ENCODE measurements at regions not wholly inside any gene's neighbourhood (a gene's known extent, or its start where the extent isn't known, plus 50 kb on each side); places are given as distances from the start of the nearest gene placed in this dataset.

- H2BK5ac ChIP-seq (ENCODE audit: low read depth, low read length, poor library complexity): no peak overlapping the region
Observed at GRCh38 chr14:65153101-65153500, 50.8 kb upstream of the MAX start.

GRCh38 chr14:65156568-65157366, 54.5 kb upstream of the MAX start:
- DNase-seq: peak in 1 of 2 donors; percentile 31
- H4K8ac ChIP-seq (ENCODE audit: low read depth, low read length): no peak overlapping the region
- H3K79me1 ChIP-seq (ENCODE audit: low read length): no peaks in the 10 kb centered on the region
- no peak overlapping the region for H3K9ac ChIP-seq (ENCODE audit: low read length)
- no peak overlapping the region for H2BK120ac ChIP-seq (ENCODE audit: insufficient read depth, low read length, poor library complexity)
- no peak overlapping the region for H4K12ac ChIP-seq (ENCODE audit: low read depth, low read length)
- no peak overlapping the region for H4K91ac ChIP-seq (ENCODE audit: low read depth, low read length)
- no peak overlapping the region for H3K4me3 ChIP-seq (ENCODE audit: low read depth, low read length)
- no peaks in the 10 kb centered on the region for H3K79me2 ChIP-seq (ENCODE audit: control insufficient read depth, insufficient read depth, low read length, poor library complexity)
- H3K27ac ChIP-seq (ENCODE audit: low read depth, low read length): no peak overlapping the region
- H3K23ac ChIP-seq (ENCODE audit: low read length): no peak overlapping the region
- no CpG with 5 or more reads among the region's 15 CpGs for WGBS (ENCODE audit: extremely low coverage, insufficient coverage, insufficient read length)
- H2AK5ac ChIP-seq (ENCODE audit: low read length): no peak overlapping the region
- H3K4me2 ChIP-seq (ENCODE audit: low read length): no peak overlapping the region
- no peak overlapping the region for H3K4ac ChIP-seq (ENCODE audit: low read depth, low read length)
- H3K4me1 ChIP-seq (ENCODE audit: control insufficient read depth in 1 of 2, insufficient read depth in 2 of 2, low read length in 2 of 2): peaks cover 0 to 5% of the 10 kb centered on the region in 2 experiments
- H2AFZ ChIP-seq (ENCODE audit: insufficient read depth, low read length, poor library complexity): no peak overlapping the region
- no peaks in the 10 kb centered on the region for H3K27me3 ChIP-seq (ENCODE audit: insufficient read depth, low read length)
- H3K9me3 ChIP-seq (ENCODE audit: insufficient read depth, low read depth, low read length): no peaks in the 10 kb centered on the region
- H3K18ac ChIP-seq (ENCODE audit: low read length): no peak overlapping the region
- no peak overlapping the region for H3K14ac ChIP-seq (ENCODE audit: low read length)
- no peak overlapping the region for H2BK5ac ChIP-seq (ENCODE audit: low read depth, low read length, poor library complexity)
- no peaks in the 10 kb centered on the region for H3K36me3 ChIP-seq (ENCODE audit: control insufficient read depth in 1 of 2, insufficient read depth in 2 of 2, low read length in 2 of 2)
- no peak overlapping the region for H2BK12ac ChIP-seq (ENCODE audit: low read length)

More at GRCh38 chr14:65153101-65153500, 50.8 kb upstream of the MAX start:
- no peak overlapping the region for H2BK120ac ChIP-seq (ENCODE audit: insufficient read depth, low read length, poor library complexity)
- H4K12ac ChIP-seq (ENCODE audit: low read depth, low read length): no peak overlapping the region
- no peaks in the 10 kb centered on the region for H3K79me2 ChIP-seq (ENCODE audit: control insufficient read depth, insufficient read depth, low read length, poor library complexity)
- H3K79me1 ChIP-seq (ENCODE audit: low read length): no peaks in the 10 kb centered on the region
- no peak overlapping the region for H3K18ac ChIP-seq (ENCODE audit: low read length)
- H3K27ac ChIP-seq (ENCODE audit: low read depth, low read length): no peak overlapping the region
- no peak overlapping the region for H3K4me2 ChIP-seq (ENCODE audit: low read length)
- no peak overlapping the region for H4K8ac ChIP-seq (ENCODE audit: low read depth, low read length)
- WGBS (ENCODE audit: extremely low coverage, insufficient coverage, insufficient read length): no CpG with 5 or more reads among the region's 11 CpGs
- H3K27me3 ChIP-seq (ENCODE audit: insufficient read depth, low read length): no peaks in the 10 kb centered on the region
- no peak overlapping the region for H2BK12ac ChIP-seq (ENCODE audit: low read length)
- no peak overlapping the region for H3K4me3 ChIP-seq (ENCODE audit: low read depth, low read length)
- no peak overlapping the region for H3K23ac ChIP-seq (ENCODE audit: low read length)
- no peak overlapping the region for H2AFZ ChIP-seq (ENCODE audit: insufficient read depth, low read length, poor library complexity)
- H3K14ac ChIP-seq (ENCODE audit: low read length): no peak overlapping the region
- H4K91ac ChIP-seq (ENCODE audit: low read depth, low read length): no peak overlapping the region
- no peak overlapping the region for H3K9ac ChIP-seq (ENCODE audit: low read length)
- H3K36me3 ChIP-seq (ENCODE audit: control insufficient read depth in 1 of 2, insufficient read depth in 2 of 2, low read length in 2 of 2): no peaks in the 10 kb centered on the region
- H3K4me1 ChIP-seq (ENCODE audit: control insufficient read depth in 1 of 2, insufficient read depth in 2 of 2, low read length in 2 of 2): peaks cover 0 to 3% of the 10 kb centered on the region in 2 experiments
- DNase-seq: no peak
- H2AK5ac ChIP-seq (ENCODE audit: low read length): no peak overlapping the region
- H3K4ac ChIP-seq (ENCODE audit: low read depth, low read length): no peak overlapping the region
- H3K9me3 ChIP-seq (ENCODE audit: insufficient read depth, low read depth, low read length): no peaks in the 10 kb centered on the region

GRCh38 chr14:65159281-65160062, 57.2 kb upstream of the MAX start:
- Histone ChIP-seq H3K4me1 (ENCODE audit: control insufficient read depth in 1 of 2, insufficient read depth in 2 of 2, low read length in 2 of 2) (peaks cover 0 to 5% of the 10 kb centered on the region in 2 experiments), H3K18ac (ENCODE audit: low read length) (no peak overlapping the region), H2BK120ac (ENCODE audit: insufficient read depth, low read length, poor library complexity) (no peak overlapping the region), H3K36me3 (ENCODE audit: control insufficient read depth in 1 of 2, insufficient read depth in 2 of 2, low read length in 2 of 2) (no peaks in the 10 kb centered on the region), H4K91ac (ENCODE audit: low read depth, low read length) (no peak overlapping the region), H3K4me2 (ENCODE audit: low read length) (no peak overlapping the region), H2BK12ac (ENCODE audit: low read length) (no peak overlapping the region), H3K14ac (ENCODE audit: low read length) (no peak overlapping the region), H3K4ac (ENCODE audit: low read depth, low read length) (no peak overlapping the region), H4K12ac (ENCODE audit: low read depth, low read length) (no peak overlapping the region), H3K9ac (ENCODE audit: low read length) (no peak overlapping the region), H4K8ac (ENCODE audit: low read depth, low read length) (no peak overlapping the region), H3K4me3 (ENCODE audit: low read depth, low read length) (no peak overlapping the region), H2AFZ (ENCODE audit: insufficient read depth, low read length, poor library complexity) (no peak overlapping the region), H3K79me1 (ENCODE audit: low read length) (no peaks in the 10 kb centered on the region), H3K27me3 (ENCODE audit: insufficient read depth, low read length) (no peaks in the 10 kb centered on the region), H3K27ac (ENCODE audit: low read depth, low read length) (no peak overlapping the region), H3K9me3 (ENCODE audit: insufficient read depth, low read depth, low read length) (no peaks in the 10 kb centered on the region), H2AK5ac (ENCODE audit: low read length) (no peak overlapping the region), H3K79me2 (ENCODE audit: control insufficient read depth, insufficient read depth, low read length, poor library complexity) (no peaks in the 10 kb centered on the region), H3K23ac (ENCODE audit: low read length) (no peak overlapping the region), H2BK5ac (ENCODE audit: low read depth, low read length, poor library complexity) (no peak overlapping the region)
- no peak for DNase-seq
- WGBS (ENCODE audit: extremely low coverage, insufficient coverage, insufficient read length): no CpG with 5 or more reads among the region's 4 CpGs

- H2AK5ac ChIP-seq (ENCODE audit: low read length): no peak overlapping the region
- H4K12ac ChIP-seq (ENCODE audit: low read depth, low read length): no peak overlapping the region
- H3K4me3 ChIP-seq (ENCODE audit: low read depth, low read length): no peak overlapping the region
- H2BK120ac ChIP-seq (ENCODE audit: insufficient read depth, low read length, poor library complexity): no peak overlapping the region
- H3K79me1 ChIP-seq (ENCODE audit: low read length): no peaks in the 10 kb centered on the region
- H3K23ac ChIP-seq (ENCODE audit: low read length): no peak overlapping the region
- H4K91ac ChIP-seq (ENCODE audit: low read depth, low read length): no peak overlapping the region
- no peaks in the 10 kb centered on the region for H3K27me3 ChIP-seq (ENCODE audit: insufficient read depth, low read length)
- no peak for DNase-seq
- no peaks in the 10 kb centered on the region for H3K9me3 ChIP-seq (ENCODE audit: insufficient read depth, low read depth, low read length)
- H3K79me2 ChIP-seq (ENCODE audit: control insufficient read depth, insufficient read depth, low read length, poor library complexity): no peaks in the 10 kb centered on the region
- H4K8ac ChIP-seq (ENCODE audit: low read depth, low read length): no peak overlapping the region
- H3K27ac ChIP-seq (ENCODE audit: low read depth, low read length): no peak overlapping the region
- no peak overlapping the region for H2BK12ac ChIP-seq (ENCODE audit: low read length)
- no peak overlapping the region for H3K14ac ChIP-seq (ENCODE audit: low read length)
- H2BK5ac ChIP-seq (ENCODE audit: low read depth, low read length, poor library complexity): no peak overlapping the region
- no peak overlapping the region for H2AFZ ChIP-seq (ENCODE audit: insufficient read depth, low read length, poor library complexity)
- no CpG with 5 or more reads among the region's 2 CpGs for whole genome bisulfite sequencing (ENCODE audit: extremely low coverage, insufficient coverage, insufficient read length)
- no peak overlapping the region for H3K18ac ChIP-seq (ENCODE audit: low read length)
- peaks cover 0 to 8% of the 10 kb centered on the region in 2 experiments for H3K4me1 ChIP-seq (ENCODE audit: control insufficient read depth in 1 of 2, insufficient read depth in 2 of 2, low read length in 2 of 2)
- no peak overlapping the region for H3K9ac ChIP-seq (ENCODE audit: low read length)
- no peak overlapping the region for H3K4ac ChIP-seq (ENCODE audit: low read depth, low read length)
- H3K36me3 ChIP-seq (ENCODE audit: control insufficient read depth in 1 of 2, insufficient read depth in 2 of 2, low read length in 2 of 2): no peaks in the 10 kb centered on the region
- H3K4me2 ChIP-seq (ENCODE audit: low read length): no peak overlapping the region
Observed at GRCh38 chr14:65160091-65160490, 57.8 kb upstream of the MAX start.

Data from trophoblast cell (in vitro differentiated cells and primary cell).